ENCODE measurements at regions not wholly inside any gene's neighbourhood (a gene's known extent, or its start where the extent isn't known, plus 50 kb on each side); places are given as distances from the start of the nearest gene placed in this dataset.

DNA sequence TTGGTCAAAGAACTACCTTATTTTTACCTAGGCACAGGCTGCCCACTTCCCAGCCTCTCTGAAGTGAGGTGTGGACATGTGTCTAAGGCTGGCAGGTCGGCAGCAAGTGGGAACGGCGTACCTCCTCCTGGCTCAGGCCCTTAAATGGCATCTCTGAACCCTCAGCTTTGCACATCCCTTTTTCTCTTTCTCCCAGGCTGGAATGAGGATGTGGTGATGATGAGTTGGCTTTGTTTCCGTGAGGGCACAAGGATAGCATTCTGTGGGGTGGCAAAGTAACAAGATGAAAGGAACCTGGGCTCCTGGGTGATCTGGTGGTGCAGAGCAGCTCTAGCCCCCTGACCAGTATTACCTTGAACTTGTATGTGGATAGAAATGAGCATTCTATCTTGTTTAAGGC lies 196.8 kb downstream of the REEP3 start:
- DNase-seq (ENCODE audit: insufficient read length, low spot score) (no peak), FAIRE-seq (no peak)
- TF ChIP-seq, protein P1, sequence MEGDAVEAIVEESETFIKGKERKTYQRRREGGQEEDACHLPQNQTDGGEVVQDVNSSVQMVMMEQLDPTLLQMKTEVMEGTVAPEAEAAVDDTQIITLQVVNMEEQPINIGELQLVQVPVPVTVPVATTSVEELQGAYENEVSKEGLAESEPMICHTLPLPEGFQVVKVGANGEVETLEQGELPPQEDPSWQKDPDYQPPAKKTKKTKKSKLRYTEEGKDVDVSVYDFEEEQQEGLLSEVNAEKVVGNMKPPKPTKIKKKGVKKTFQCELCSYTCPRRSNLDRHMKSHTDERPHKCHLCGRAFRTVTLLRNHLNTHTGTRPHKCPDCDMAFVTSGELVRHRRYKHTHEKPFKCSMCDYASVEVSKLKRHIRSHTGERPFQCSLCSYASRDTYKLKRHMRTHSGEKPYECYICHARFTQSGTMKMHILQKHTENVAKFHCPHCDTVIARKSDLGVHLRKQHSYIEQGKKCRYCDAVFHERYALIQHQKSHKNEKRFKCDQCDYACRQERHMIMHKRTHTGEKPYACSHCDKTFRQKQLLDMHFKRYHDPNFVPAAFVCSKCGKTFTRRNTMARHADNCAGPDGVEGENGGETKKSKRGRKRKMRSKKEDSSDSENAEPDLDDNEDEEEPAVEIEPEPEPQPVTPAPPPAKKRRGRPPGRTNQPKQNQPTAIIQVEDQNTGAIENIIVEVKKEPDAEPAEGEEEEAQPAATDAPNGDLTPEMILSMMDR (IDR thresholded peaks at IDR 0.05; ENCODE audit: insufficient read depth, missing control alignments), result no peak

DNA sequence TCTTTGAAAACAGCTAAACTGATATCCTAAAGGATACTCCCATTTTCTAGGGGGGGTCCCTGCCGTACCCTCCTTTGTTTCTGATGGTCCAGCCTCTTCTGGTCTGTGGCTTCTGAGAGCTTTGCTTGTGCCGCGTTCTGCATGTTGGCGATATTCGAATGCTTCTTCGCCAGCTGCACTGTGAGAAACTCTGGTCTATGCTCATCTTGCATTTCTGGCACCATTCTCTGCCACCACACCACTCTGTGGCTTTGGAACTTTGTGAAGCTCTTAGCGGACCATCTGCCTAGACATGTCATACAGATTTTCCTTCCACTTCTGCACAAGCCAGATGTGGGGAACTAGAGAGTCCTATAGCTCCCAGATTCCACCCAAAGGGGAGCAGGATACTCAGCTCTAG lies 197.2 kb downstream of the REEP3 start:
- TF ChIP-seq, protein P1 (IDR thresholded peaks at IDR 0.05; ENCODE audit: insufficient read depth, missing control alignments), result no peak
- FAIRE-seq (no peak), DNase-seq (ENCODE audit: insufficient read length, low spot score) (no peak)

DNA sequence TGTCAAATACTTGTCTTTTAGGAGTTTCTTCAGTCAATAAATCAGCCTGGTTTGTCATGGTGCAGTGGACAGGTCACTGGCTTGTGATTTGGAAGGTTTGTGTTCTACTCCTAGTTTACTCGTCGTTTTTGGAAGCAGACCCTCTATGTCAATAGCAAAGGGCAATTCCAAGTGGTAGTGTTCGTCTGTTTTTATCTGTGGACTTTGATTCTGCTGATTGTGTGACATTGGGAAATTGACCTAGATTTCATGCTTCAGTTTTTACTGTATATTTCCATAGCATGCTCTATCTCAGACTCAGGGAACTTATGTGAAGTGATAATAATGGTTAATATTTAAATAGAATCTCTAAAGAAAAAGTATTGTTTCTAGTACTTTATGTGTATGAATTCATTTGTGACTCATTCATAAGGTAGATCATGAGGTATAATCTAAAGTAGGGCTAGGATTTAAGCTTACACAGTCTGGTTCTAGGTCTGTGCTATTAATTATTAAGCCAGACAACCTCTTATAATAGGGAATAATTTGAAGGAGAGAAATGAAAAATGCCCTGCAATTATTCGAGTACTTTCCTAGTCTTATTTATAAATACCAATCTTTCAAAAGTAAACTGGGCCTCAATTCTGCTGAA lies 198.1 kb downstream of the REEP3 start:
- TF ChIP-seq, protein P1 (IDR thresholded peaks at IDR 0.05; ENCODE audit: insufficient read depth, missing control alignments), result no peak
- DNase-seq (ENCODE audit: insufficient read length, low spot score) (no peak), FAIRE-seq (no peak)

DNA sequence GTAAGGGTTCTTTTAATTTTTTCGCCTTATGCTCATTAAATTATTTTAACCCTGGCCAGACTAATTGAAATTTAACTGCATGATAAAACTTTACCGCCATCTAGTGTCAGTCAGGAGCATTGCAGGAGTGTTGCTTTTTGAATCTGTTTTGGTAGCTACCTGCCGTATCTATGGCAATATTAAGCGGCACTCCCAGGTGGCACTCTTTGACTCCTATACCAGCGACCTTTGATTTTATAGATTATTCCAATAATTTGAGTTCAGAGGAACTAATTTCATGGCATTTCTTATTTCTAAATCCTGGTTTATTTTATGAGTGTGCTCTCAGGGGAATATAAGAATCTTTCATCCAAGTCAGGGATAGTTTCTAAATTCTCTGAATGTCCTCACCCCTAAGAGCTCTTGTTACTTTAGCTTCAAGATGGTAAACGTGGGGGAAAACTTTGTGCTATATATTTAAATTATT lies 198.9 kb downstream of the REEP3 start:
- DNase-seq (ENCODE audit: insufficient read length, low spot score) (no peak), FAIRE-seq (no peak)
- TF ChIP-seq, protein P1 (IDR thresholded peaks at IDR 0.05; ENCODE audit: insufficient read depth, missing control alignments), result peak; percentile 97

DNA sequence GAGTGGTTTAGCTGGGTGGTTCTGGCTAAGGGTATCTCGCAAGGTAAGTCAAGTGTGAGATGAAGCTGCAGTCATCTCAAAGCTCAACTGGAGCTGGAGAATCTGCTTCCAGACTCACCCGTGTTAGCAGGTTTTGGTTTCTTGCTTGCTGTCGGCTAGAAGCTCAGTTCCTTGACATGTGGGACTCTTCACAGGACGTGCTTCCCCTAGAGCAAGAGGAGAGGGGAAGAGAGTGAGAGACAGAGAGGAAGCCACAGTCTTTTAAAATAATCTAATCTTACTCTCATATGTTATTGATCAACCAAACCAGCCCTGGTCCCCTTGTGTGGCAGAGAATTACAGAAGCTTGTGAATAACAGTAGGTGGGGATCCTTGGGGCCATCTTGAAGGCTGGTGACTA lies 199.5 kb downstream of the REEP3 start:
- FAIRE-seq (no peak), DNase-seq (ENCODE audit: insufficient read length, low spot score) (no peak)
- TF ChIP-seq, protein P1 (IDR thresholded peaks at IDR 0.05; ENCODE audit: insufficient read depth, missing control alignments), result no peak

DNA sequence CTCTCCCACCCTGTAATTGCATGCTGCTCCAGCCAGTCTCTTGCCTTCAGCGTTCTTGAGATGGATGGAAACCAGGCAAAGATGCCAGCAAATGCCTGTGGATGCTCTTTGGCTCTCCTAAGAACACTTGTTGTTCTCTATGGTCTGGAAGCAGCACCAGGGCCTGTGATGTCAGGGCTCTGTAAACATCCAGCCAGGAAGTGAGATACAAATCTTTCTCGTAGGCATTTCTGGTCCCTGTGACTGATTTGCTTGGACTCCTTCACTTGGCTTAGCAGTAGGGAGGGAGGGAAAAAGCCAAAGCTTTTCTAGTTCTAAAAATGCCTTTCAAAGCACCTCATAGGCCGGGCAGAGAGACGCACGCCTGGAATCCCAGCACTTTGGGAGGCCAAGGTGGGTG lies 201.3 kb downstream of the REEP3 start:
- TF ChIP-seq, protein P1 (IDR thresholded peaks at IDR 0.05; ENCODE audit: insufficient read depth, missing control alignments), result no peak
- FAIRE-seq (no peak), DNase-seq (ENCODE audit: insufficient read length, low spot score) (no peak)

DNA sequence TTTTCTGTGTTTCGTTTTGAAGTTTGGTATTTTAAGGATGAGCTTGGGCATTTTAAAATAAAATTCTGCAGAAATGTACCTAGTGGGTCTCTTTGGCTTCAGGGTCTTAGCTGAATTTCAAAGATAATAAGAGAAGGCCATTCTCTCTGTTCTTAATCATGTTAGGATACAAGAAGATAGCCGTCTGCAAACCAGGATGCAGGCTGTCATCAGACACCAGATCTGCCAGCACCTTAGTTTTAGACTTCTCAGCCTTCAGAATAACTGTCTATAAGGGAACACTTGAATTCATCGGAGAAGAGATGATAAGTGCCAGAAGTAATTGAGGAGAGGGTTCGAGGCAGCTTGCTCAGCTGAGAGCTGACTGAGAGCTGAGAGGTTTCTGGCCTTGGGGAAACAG lies 202.1 kb downstream of the REEP3 start:
- TF ChIP-seq, protein P1 (IDR thresholded peaks at IDR 0.05; ENCODE audit: insufficient read depth, missing control alignments), result no peak
- DNase-seq (ENCODE audit: insufficient read length, low spot score) (no peak), FAIRE-seq (no peak)

All from D721Med (cell line).